22Rv1 (cell line): ENCODE measurements at regions not wholly inside any gene's neighbourhood (a gene's known extent, or its start where the extent isn't known, plus 50 kb on each side); places are given as distances from the start of the nearest gene placed in this dataset.

Experiments used
- ZFX ChIP-seq: fragments of 450-650 bp; IDR thresholded peaks from 2 replicates; pipeline ENCODE4 v1.6.1; 2017; ENCODE audit warnings: antibody characterized with exemption, borderline replicate concordance
- TF ChIP-seq, protein P1 (sequence below): fragments of 450-650 bp; IDR thresholded peaks from 2 replicates; pipeline ENCODE4 v1.5.1; 2017; ENCODE audit warnings: mild to moderate bottlenecking

DNA sequence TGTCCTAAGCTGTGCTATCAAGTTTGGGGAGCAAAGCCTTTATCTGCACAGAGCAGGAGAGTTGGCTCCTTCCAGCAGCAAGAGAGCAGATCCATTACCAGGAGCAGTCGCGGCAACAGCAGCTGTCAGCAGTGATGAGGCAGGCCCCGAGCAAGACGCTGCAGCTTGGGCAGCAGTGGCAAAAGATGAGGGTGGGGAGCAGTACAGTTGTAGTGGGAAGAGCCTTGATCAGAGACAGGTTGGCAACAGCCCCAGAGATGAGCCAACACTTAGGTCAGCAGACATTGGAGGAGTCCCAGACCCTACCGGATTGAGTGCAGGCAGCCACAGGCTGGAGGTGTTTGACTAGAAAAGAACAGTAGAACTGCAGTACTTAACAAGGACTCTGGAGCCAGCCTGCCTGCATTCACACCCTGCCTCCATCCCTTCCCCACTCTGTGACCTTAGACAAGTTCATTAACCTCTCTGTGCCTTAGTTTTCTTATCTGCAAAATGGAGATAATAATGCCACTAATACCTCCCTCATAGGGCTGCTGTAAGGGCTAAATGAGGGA, 117.1 kb upstream of the SERTAD2 start:
- TF ChIP-seq, protein P1, sequence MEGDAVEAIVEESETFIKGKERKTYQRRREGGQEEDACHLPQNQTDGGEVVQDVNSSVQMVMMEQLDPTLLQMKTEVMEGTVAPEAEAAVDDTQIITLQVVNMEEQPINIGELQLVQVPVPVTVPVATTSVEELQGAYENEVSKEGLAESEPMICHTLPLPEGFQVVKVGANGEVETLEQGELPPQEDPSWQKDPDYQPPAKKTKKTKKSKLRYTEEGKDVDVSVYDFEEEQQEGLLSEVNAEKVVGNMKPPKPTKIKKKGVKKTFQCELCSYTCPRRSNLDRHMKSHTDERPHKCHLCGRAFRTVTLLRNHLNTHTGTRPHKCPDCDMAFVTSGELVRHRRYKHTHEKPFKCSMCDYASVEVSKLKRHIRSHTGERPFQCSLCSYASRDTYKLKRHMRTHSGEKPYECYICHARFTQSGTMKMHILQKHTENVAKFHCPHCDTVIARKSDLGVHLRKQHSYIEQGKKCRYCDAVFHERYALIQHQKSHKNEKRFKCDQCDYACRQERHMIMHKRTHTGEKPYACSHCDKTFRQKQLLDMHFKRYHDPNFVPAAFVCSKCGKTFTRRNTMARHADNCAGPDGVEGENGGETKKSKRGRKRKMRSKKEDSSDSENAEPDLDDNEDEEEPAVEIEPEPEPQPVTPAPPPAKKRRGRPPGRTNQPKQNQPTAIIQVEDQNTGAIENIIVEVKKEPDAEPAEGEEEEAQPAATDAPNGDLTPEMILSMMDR, result no peak
- TF ChIP-seq ZFX, result no peak
